IMR-90 (cell line): ENCODE measurements at regions not wholly inside any gene's neighbourhood (a gene's known extent, or its start where the extent isn't known, plus 50 kb on each side); places are given as distances from the start of the nearest gene placed in this dataset.

Experiments
- ATAC-seq: fragments of 200-7000 bp; cut with Tn5 transposase; 2 replicates; pipeline ENCODE4 v1.9.1; 2020; ENCODE audit warnings: low read depth, mild to moderate bottlenecking, moderate library complexity
- BruUV-seq: library from RNA; stranded (reverse); fragments of 400-500 nt; replicated peaks from 2 replicates; lab custom pipeline; 2021; lab: Mats Ljungman, UMichigan
- CTCF ChIA-PET: fragments of 300-600 bp; formaldehyde crosslinking; extraction: SDS; loops from one replicate; lab custom pipeline; 2021; ENCODE audit warnings: antibody characterized with exemption; lab: Yijun Ruan, JAX
- POLR2A ChIA-PET: fragments of 300-600 bp; sonication (Branson Sonifier 250); formaldehyde crosslinking; loops from one replicate; lab custom pipeline; 2022; ENCODE audit warnings: antibody characterized with exemption; ENCODE audit not compliant: unreplicated experiment; lab: Charles Lee
- DNase-seq: peaks from one replicate; pipeline ENCODE4 v3.0.0; 2013
- H2AFZ ChIP-seq: replicated peaks from 2 replicates; pipeline ENCODE3; 2013; ENCODE audit warnings: low read length, mild to moderate bottlenecking; ENCODE audit not compliant: poor library complexity
- H2AK5ac ChIP-seq: 2 replicates; pipeline ENCODE4 v1.6.1; 2013; ENCODE audit warnings: low read depth, low read length, inconsistent platforms
- H2AK9ac ChIP-seq: replicated peaks from 2 replicates; pipeline ENCODE3; 2013; ENCODE audit warnings: mild to moderate bottlenecking, low read depth, low read length, moderate library complexity; ENCODE audit not compliant: poor library complexity
- H2BK120ac ChIP-seq: 2 replicates; pipeline ENCODE4 v1.6.1; 2013; ENCODE audit warnings: low read depth, low read length, inconsistent platforms
- H2BK15ac ChIP-seq: 3 replicates; pipeline ENCODE4 v1.6.1; 2013; ENCODE audit warnings: low read depth, low read length, inconsistent platforms
- H2BK20ac ChIP-seq: 2 replicates; pipeline ENCODE4 v1.6.1; 2013; ENCODE audit warnings: low read depth, mild to moderate bottlenecking, inconsistent platforms, low read length, moderate library complexity
- H2BK5ac ChIP-seq: 2 replicates; pipeline ENCODE4 v1.6.1; 2013; ENCODE audit warnings: mild to moderate bottlenecking, low read depth, low read length, inconsistent platforms; ENCODE audit not compliant: poor library complexity, severe bottlenecking
- H3K14ac ChIP-seq: replicated peaks from 2 replicates; pipeline ENCODE4 v1.6.1; 2013; ENCODE audit warnings: low read depth, low read length, inconsistent platforms
- H3K18ac ChIP-seq: 2 replicates; pipeline ENCODE4 v1.6.1; 2013; ENCODE audit warnings: low read depth, low read length, control low read depth
- H3K23ac ChIP-seq: 2 replicates; pipeline ENCODE4 v1.6.1; 2013; ENCODE audit warnings: low read depth, low read length, inconsistent platforms
- H3K27ac ChIP-seq: 2 replicates; pipeline ENCODE4 v1.5.1; 2013; ENCODE audit warnings: mild to moderate bottlenecking, control low read depth, low read length; ENCODE audit not compliant: insufficient read depth
- H3K27me3 ChIP-seq: 2 replicates; pipeline ENCODE4 v1.6.1; 2013; ENCODE audit warnings: low read length; ENCODE audit not compliant: control insufficient read depth, insufficient read depth
- H3K36me3 ChIP-seq: 2 replicates; pipeline ENCODE4 v1.6.1; 2013; ENCODE audit warnings: low read length, mixed read lengths; ENCODE audit not compliant: control insufficient read depth, insufficient read depth
- H3K4ac ChIP-seq: 2 replicates; pipeline ENCODE4 v1.6.1; 2013; ENCODE audit warnings: low read depth, low read length, inconsistent platforms
- H3K4me1 ChIP-seq: 2 replicates; pipeline ENCODE4 v1.6.1; 2013; ENCODE audit warnings: low read length, mixed read lengths; ENCODE audit not compliant: control insufficient read depth, insufficient read depth
- H3K4me2 ChIP-seq: 2 replicates; pipeline ENCODE4 v1.6.1; 2013; ENCODE audit warnings: low read depth, mild to moderate bottlenecking, control low read depth, low read length, moderate library complexity
- H3K4me3 ChIP-seq: 2 replicates; pipeline ENCODE4 v1.5.1; 2013; ENCODE audit warnings: low read depth, mild to moderate bottlenecking, control low read depth, low read length, moderate library complexity; ENCODE audit not compliant: insufficient read depth
- H3K56ac ChIP-seq: 2 replicates; pipeline ENCODE4 v1.6.1; 2013; ENCODE audit warnings: low read length, inconsistent platforms; ENCODE audit not compliant: insufficient read depth; ENCODE audit errors: extremely low read depth
- H3K79me1 ChIP-seq, 2 experiments: 2 replicates each; pipeline ENCODE4 v1.6.1; 2013; ENCODE audit warnings: low read length in 2 of 2, inconsistent platforms in 1 of 2, low read depth in 1 of 2
- H3K9ac ChIP-seq: 2 replicates; pipeline ENCODE4 v1.6.1; 2013; ENCODE audit warnings: low read depth, low read length, control low read depth
- H3K9me1 ChIP-seq: 2 replicates; pipeline ENCODE4 v1.6.1; 2013; ENCODE audit warnings: low read length, inconsistent platforms; ENCODE audit not compliant: insufficient read depth
- H3K9me3 ChIP-seq: 2 replicates; pipeline ENCODE4 v1.6.1; 2013; ENCODE audit warnings: low read length; ENCODE audit not compliant: control insufficient read depth, insufficient read depth
- H4K20me1 ChIP-seq: 2 replicates; pipeline ENCODE4 v1.6.1; 2013; ENCODE audit warnings: low read length, inconsistent platforms; ENCODE audit not compliant: insufficient read depth
- H4K5ac ChIP-seq: 2 replicates; pipeline ENCODE4 v1.6.1; 2013; ENCODE audit warnings: mild to moderate bottlenecking, low read depth, low read length, control low read depth
- H4K8ac ChIP-seq, 2 experiments: 2 replicates each; pipeline ENCODE4 v1.6.1; 2013; ENCODE audit warnings: low read depth in 2 of 2, low read length in 2 of 2, control low read depth in 1 of 2, inconsistent platforms in 1 of 2
- H4K91ac ChIP-seq: 2 replicates; pipeline ENCODE4 v1.6.1; 2013; ENCODE audit warnings: low read depth, low read length, inconsistent platforms; ENCODE audit not compliant: insufficient read depth
- CHD1 ChIP-seq: IDR thresholded peaks from 2 replicates; pipeline ENCODE4 v1.6.1; 2012; ENCODE audit warnings: low read depth, low read length, improper control_type of control experiment
- RCOR1 ChIP-seq: IDR thresholded peaks from 2 replicates; pipeline ENCODE4 v1.6.1; 2012; ENCODE audit warnings: mild to moderate bottlenecking, low read length, improper control_type of control experiment; ENCODE audit not compliant: insufficient replicate concordance
- WGBS, 2 experiments: methylation state at CpG; one replicate each; pipeline versions ENCODE4 v1.1.5 to v1.1.7; 2013; ENCODE audit warnings: missing lambda C conversion rate in 2 of 2; ENCODE audit not compliant: insufficient read length in 1 of 2; ENCODE audit errors: extremely low coverage in 2 of 2; 5-methylcytosine and 5-hydroxymethylcytosine counted together
- dilution Hi-C: fragments of 300-500 bp; cut with HindIII; formaldehyde crosslinking; loops from one replicate; pipeline ENCODE4 v1.14.3; 2018; ENCODE audit warnings: low sequenced_read_pairs; ENCODE audit not compliant: unreplicated experiment
- in situ Hi-C: fragments of 300-500 bp; cut with MboI; formaldehyde crosslinking; loops from 3 replicates; pipeline ENCODE4 v1.14.3; 2019; ENCODE audit warnings: low sequenced_read_pairs, inconsistent platforms, mixed read lengths
- intact Hi-C: fragments of 100-400 bp; cut with micrococcal nuclease; formaldehyde crosslinking; loops from 2 replicates; pipeline ENCODE4 v1.10.0; 2022
- TF ChIP-seq, protein P1 (sequence below): fragments of 150-350 bp; IDR thresholded peaks from 2 replicates; pipeline ENCODE4 v1.6.1; 2016; ENCODE audit warnings: low read depth, mild to moderate bottlenecking, low read length, moderate library complexity, borderline replicate concordance

DNA sequence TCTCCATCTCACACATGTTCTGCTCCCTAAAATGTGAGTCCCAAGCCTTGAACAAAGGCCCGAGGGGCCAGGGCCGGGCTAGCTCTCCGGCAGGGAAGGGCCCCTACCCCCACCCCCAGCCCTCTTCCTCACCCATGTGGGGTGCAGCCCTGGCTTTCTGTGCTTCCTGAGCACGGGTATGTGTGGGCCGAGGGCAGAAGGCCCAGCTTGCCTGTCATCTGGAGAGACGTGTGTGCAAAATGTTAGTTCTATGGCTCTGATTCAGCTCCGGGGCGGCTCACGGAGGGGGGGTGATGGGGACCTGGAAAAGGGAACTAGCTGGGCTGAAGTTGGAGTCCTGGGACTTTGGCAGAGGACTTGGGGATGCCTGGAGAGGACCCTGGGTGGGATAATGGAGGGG is 90.3 kb upstream of the ARAP3 start:
- H3K9ac ChIP-seq, result no peak overlapping the region
- no peak overlapping the region for H3K14ac ChIP-seq
- ChIA-PET CTCF (interaction anchor here (0.9 kb wide), 1 partner anchor 18 kb away, joined by 3 read pairs; no protein-coding TSS in a partner anchor), POLR2A (no interaction called here)
- H3K4me2 ChIP-seq, result no peak overlapping the region
- no peak overlapping the region for H4K91ac ChIP-seq
- H3K4ac ChIP-seq, result no peak overlapping the region
- H3K23ac ChIP-seq, result no peak overlapping the region
- 0% methylated on average over 2 of the region's 9 CpGs; no CpG with 5 or more reads in 1 of the 2 experiments for WGBS, 2 experiments
- DNase-seq, result peak; percentile 45
- no peak overlapping the region for H2BK120ac ChIP-seq
- no peaks in the 10 kb centered on the region for H4K20me1 ChIP-seq
- H3K27me3 ChIP-seq, result peaks cover 33% of the 10 kb centered on the region
- no peak overlapping the region for H3K4me3 ChIP-seq
- no peaks in the 10 kb centered on the region for H3K36me3 ChIP-seq
- no peaks in the 10 kb centered on the region for H3K4me1 ChIP-seq
- no peak overlapping the region for H4K8ac ChIP-seq
- in situ Hi-C loops (no loop called here), dilution Hi-C loops (no loop called here), intact Hi-C loops (no loop called here)
- H3K56ac ChIP-seq, result no peak overlapping the region
- TF ChIP-seq RCOR1, result no peak
- no peak for TF ChIP-seq CHD1
- TF ChIP-seq, protein P1, sequence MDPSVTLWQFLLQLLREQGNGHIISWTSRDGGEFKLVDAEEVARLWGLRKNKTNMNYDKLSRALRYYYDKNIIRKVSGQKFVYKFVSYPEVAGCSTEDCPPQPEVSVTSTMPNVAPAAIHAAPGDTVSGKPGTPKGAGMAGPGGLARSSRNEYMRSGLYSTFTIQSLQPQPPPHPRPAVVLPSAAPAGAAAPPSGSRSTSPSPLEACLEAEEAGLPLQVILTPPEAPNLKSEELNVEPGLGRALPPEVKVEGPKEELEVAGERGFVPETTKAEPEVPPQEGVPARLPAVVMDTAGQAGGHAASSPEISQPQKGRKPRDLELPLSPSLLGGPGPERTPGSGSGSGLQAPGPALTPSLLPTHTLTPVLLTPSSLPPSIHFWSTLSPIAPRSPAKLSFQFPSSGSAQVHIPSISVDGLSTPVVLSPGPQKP, result no peak
- no peaks in the 10 kb centered on the region for H3K9me1 ChIP-seq
- no peak overlapping the region for H2BK20ac ChIP-seq
- no peaks in the 10 kb centered on the region for H3K79me1 ChIP-seq
- no TSS peak for BruUV-seq
- H3K18ac ChIP-seq, result no peak overlapping the region
- no peak overlapping the region for H2AK5ac ChIP-seq
- no peak overlapping the region for H2AFZ ChIP-seq
- H4K5ac ChIP-seq, result no peak overlapping the region
- ATAC-seq, result peak; percentile 49
- 0 out of 2 replicates have a peak, but pooled peaks cover 2% of the 10 kb centered on the region for H3K9me3 ChIP-seq
- H2AK9ac ChIP-seq, result peak overlapping the region; percentile 70
- no peak overlapping the region for H2BK15ac ChIP-seq
- no peak overlapping the region for H3K27ac ChIP-seq
- no peak overlapping the region for H2BK5ac ChIP-seq
